CD4-positive, alpha-beta memory T cell (primary cell): ENCODE measurements at regions not wholly inside any gene's neighbourhood (a gene's known extent, or its start where the extent isn't known, plus 50 kb on each side); places are given as distances from the start of the nearest gene placed in this dataset.

Source experiments
- CTCF ChIA-PET: fragments of 350-600 bp; sonication (Branson Sonifier 250); formaldehyde crosslinking; loops from one replicate; lab custom pipeline; 2021; ENCODE audit warnings: inconsistent platforms; ENCODE audit not compliant: partially characterized antibody; lab: Charles Lee
- POLR2A ChIA-PET: fragments of 350-600 bp; sonication (Branson Sonifier 250); formaldehyde crosslinking; loops from one replicate; lab custom pipeline; 2021; ENCODE audit not compliant: partially characterized antibody; lab: Charles Lee
- DNase-seq, 5 donors: peaks; one replicate each; pipeline versions ENCODE4 v3.0.0 to v3.0.0-alpha.2; 2020 to 2022; ENCODE audit warnings: mixed read lengths in 1 of 5
- H3K27ac ChIP-seq: one replicate; pipeline ENCODE4 v1.7.0; 2013; ENCODE audit warnings: low read depth, low read length
- H3K27me3 ChIP-seq: 2 replicates; pipeline ENCODE4 v1.7.0; 2013; ENCODE audit warnings: mild to moderate bottlenecking, low read length, moderate library complexity; ENCODE audit not compliant: insufficient read depth
- H3K36me3 ChIP-seq: 2 replicates; pipeline ENCODE4 v1.7.0; 2013; ENCODE audit warnings: mild to moderate bottlenecking, low read length, moderate library complexity; ENCODE audit not compliant: insufficient read depth
- H3K4me1 ChIP-seq: 2 replicates; pipeline ENCODE4 v1.7.0; 2013; ENCODE audit warnings: mild to moderate bottlenecking, low read length, moderate library complexity; ENCODE audit not compliant: insufficient read depth
- H3K4me3 ChIP-seq, 2 donors: one replicate each; pipeline ENCODE4 v1.7.0; 2013; ENCODE audit warnings: low read length in 2 of 2, mild to moderate bottlenecking in 1 of 2
- H3K9me3 ChIP-seq, 2 donors: one replicate each; pipeline ENCODE4 v1.7.0; 2013; ENCODE audit warnings: low read length in 2 of 2, control low read depth in 1 of 2; ENCODE audit not compliant: control insufficient read depth in 1 of 2
- H3K27ac Mint-ChIP-seq, 7 donors: one replicate each; pipeline ENCODE4 v1.8.0; 2020 to 2021; ENCODE audit warnings: mixed read lengths in 7 of 7, mild to moderate bottlenecking in 6 of 7, inconsistent platforms in 3 of 7, moderate library complexity in 3 of 7
- H3K27me3 Mint-ChIP-seq, 2 donors: one replicate each; pipeline ENCODE4 v1.8.0; 2020 to 2021; ENCODE audit warnings: mixed read lengths in 2 of 2
- H3K36me3 Mint-ChIP-seq, 2 donors: one replicate each; pipeline ENCODE4 v1.8.0; 2020 to 2021; ENCODE audit warnings: mixed read lengths in 2 of 2, inconsistent platforms in 1 of 2, mild to moderate bottlenecking in 1 of 2
- H3K4me1 Mint-ChIP-seq, 4 donors: one replicate each; pipeline ENCODE4 v1.8.0; 2020 to 2021; ENCODE audit warnings: mixed read lengths in 4 of 4, mild to moderate bottlenecking in 1 of 4
- H3K4me3 Mint-ChIP-seq, 8 donors: one replicate each; pipeline ENCODE4 v1.8.0; 2020 to 2021; ENCODE audit warnings: mixed read lengths in 8 of 8, mild to moderate bottlenecking in 7 of 8, moderate library complexity in 6 of 8, inconsistent platforms in 3 of 8
- H3K9me3 Mint-ChIP-seq, 8 donors: one replicate each; pipeline ENCODE4 v1.8.0; 2020 to 2021; ENCODE audit warnings: mixed read lengths in 8 of 8, mild to moderate bottlenecking in 5 of 8, inconsistent platforms in 3 of 8, moderate library complexity in 1 of 8
- intact Hi-C: fragments of 100-400 bp; cut with micrococcal nuclease; formaldehyde crosslinking; loops from one replicate; pipeline ENCODE4 v1.15.1; 2023

- H3K27ac ChIP-seq = peak overlapping the region; percentile 57
- no peak for DNase-seq
- no peaks in the 10 kb centered on the region for H3K27me3 ChIP-seq
- no peaks in the 10 kb centered on the region for H3K9me3 ChIP-seq
- Mint-ChIP-seq H3K4me1 (peaks cover 23 to 54% (median 40%) of the 10 kb centered on the region in 4 donors), H3K27me3 (no peaks in the 10 kb centered on the region), H3K4me3 (peak overlapping the region in 4 of 8 donors; percentile 12 to 77 (median 56)), H3K9me3 (peaks cover 0 to 1% (median 0%) of the 10 kb centered on the region in 8 donors), H3K36me3 (no peaks in the 10 kb centered on the region), H3K27ac (peak overlapping the region; percentile 59 to 94 (median 90))
- ChIA-PET CTCF (interaction anchor here (0.7 to 3.7 kb wide), 38 partner anchors 8 to 392 kb away, joined by 3 to 110 read pairs (median 6); no protein-coding TSS in a partner anchor), POLR2A (interaction anchor here (0.9 to 5.3 kb wide), 26 partner anchors 10 to 390 kb away, joined by 3 to 103 read pairs (median 8); partner anchors contain the start of genes DYNC1H1 and PPP2R5C)
- intact Hi-C loops = loop anchor here (1.0 to 5.0 kb wide), 12 partner anchors 16 to 608 kb away; partner anchors contain the start of gene WDR20
- H3K4me3 ChIP-seq = peak overlapping the region in 1 of 2 donors; percentile 38
- H3K4me1 ChIP-seq = peaks cover 52% of the 10 kb centered on the region
- no peaks in the 10 kb centered on the region for H3K36me3 ChIP-seq
Observed at GRCh38 chr14:101706509-101707067, 54.9 kb upstream of the PPP2R5C start.

- peak overlapping the region; percentile 59 to 94 (median 90) for H3K27ac Mint-ChIP-seq
- peaks cover 0 to 1% (median 0%) of the 10 kb centered on the region in 8 donors for H3K9me3 Mint-ChIP-seq
- Histone ChIP-seq H3K4me1 (peaks cover 52% of the 10 kb centered on the region), H3K4me3 (peak overlapping the region; percentile 21 to 52), H3K36me3 (no peaks in the 10 kb centered on the region), H3K27me3 (no peaks in the 10 kb centered on the region), H3K9me3 (no peaks in the 10 kb centered on the region), H3K27ac (peak overlapping the region; percentile 57)
- peaks cover 23 to 54% (median 41%) of the 10 kb centered on the region in 4 donors for H3K4me1 Mint-ChIP-seq
- H3K4me3 Mint-ChIP-seq = peak overlapping the region; percentile 34 to 79 (median 74)
- POLR2A ChIA-PET = interaction anchor here (0.7 to 5.3 kb wide), 23 partner anchors 11 to 389 kb away, joined by 3 to 103 read pairs (median 8); partner anchors contain the start of genes DYNC1H1 and PPP2R5C
- peak; percentile 70 to 83 (median 82) for DNase-seq
- no peaks in the 10 kb centered on the region for H3K27me3 Mint-ChIP-seq
- CTCF ChIA-PET = interaction anchor here (0.7 to 3.7 kb wide), 37 partner anchors 11 to 391 kb away, joined by 3 to 110 read pairs (median 7); no protein-coding TSS in a partner anchor
- no peaks in the 10 kb centered on the region for H3K36me3 Mint-ChIP-seq
- intact Hi-C loops = loop anchor here (1.0 to 5.0 kb wide), 12 partner anchors 15 to 608 kb away; partner anchors contain the start of gene WDR20
Observed at GRCh38 chr14:101707068-101707842, 54.3 kb upstream of the PPP2R5C start.

- no peaks in the 10 kb centered on the region for H3K36me3 ChIP-seq
- H3K4me3 ChIP-seq = peak overlapping the region; percentile 21 to 52
- intact Hi-C loops = loop anchor here (1.0 to 5.0 kb wide), 12 partner anchors 14 to 607 kb away; partner anchors contain the start of gene WDR20
- Mint-ChIP-seq H3K27me3 (no peaks in the 10 kb centered on the region), H3K36me3 (no peaks in the 10 kb centered on the region), H3K4me3 (peak overlapping the region; percentile 34 to 79 (median 74)), H3K9me3 (peaks cover 0 to 1% (median 0%) of the 10 kb centered on the region in 8 donors), H3K27ac (peak overlapping the region; percentile 59 to 94 (median 90)), H3K4me1 (peaks cover 23 to 54% (median 41%) of the 10 kb centered on the region in 4 donors)
- peak overlapping the region; percentile 57 for H3K27ac ChIP-seq
- H3K4me1 ChIP-seq = peaks cover 52% of the 10 kb centered on the region
- no peak for DNase-seq
- no peaks in the 10 kb centered on the region for H3K27me3 ChIP-seq
- CTCF ChIA-PET = interaction anchor here (0.8 to 3.7 kb wide), 29 partner anchors 10 to 391 kb away, joined by 3 to 110 read pairs (median 7); no protein-coding TSS in a partner anchor
- no peaks in the 10 kb centered on the region for H3K9me3 ChIP-seq
- POLR2A ChIA-PET = interaction anchor here (0.9 to 5.3 kb wide), 19 partner anchors 10 to 388 kb away, joined by 3 to 103 read pairs (median 20); partner anchors contain the start of genes DYNC1H1 and PPP2R5C
Observed at GRCh38 chr14:101707863-101708620, 53.5 kb upstream of the PPP2R5C start.

GRCh38 chr14:101708853-101709532 is 52.5 kb upstream of the PPP2R5C start:
- Mint-ChIP-seq H3K4me1 (peaks cover 26 to 53% (median 43%) of the 10 kb centered on the region in 4 donors), H3K4me3 (no peak overlapping the region), H3K36me3 (no peaks in the 10 kb centered on the region), H3K27me3 (no peaks in the 10 kb centered on the region), H3K27ac (peak overlapping the region in 4 of 7 donors; percentile 41 to 74 (median 62)), H3K9me3 (peaks cover 0 to 1% (median 0%) of the 10 kb centered on the region in 8 donors)
- Histone ChIP-seq H3K4me1 (peaks cover 55% of the 10 kb centered on the region), H3K27ac (no peak overlapping the region), H3K27me3 (no peaks in the 10 kb centered on the region), H3K9me3 (no peaks in the 10 kb centered on the region), H3K4me3 (no peak overlapping the region), H3K36me3 (no peaks in the 10 kb centered on the region)
- CTCF ChIA-PET = interaction anchor here (1.0 to 3.7 kb wide), 9 partner anchors 23 to 387 kb away, joined by 3 to 46 read pairs (median 14); no protein-coding TSS in a partner anchor
- no peak for DNase-seq
- intact Hi-C loops = loop anchor here (5.0 kb wide), 2 partner anchors 103 to 428 kb away; partner anchors contain the start of gene WDR20
- POLR2A ChIA-PET = interaction anchor here (3.1 to 5.3 kb wide), 3 partner anchors 12 to 62 kb away, joined by 52 to 103 read pairs (median 59); no protein-coding TSS in a partner anchor

GRCh38 chr14:101709533-101709881 is 52.0 kb upstream of the PPP2R5C start:
- Mint-ChIP-seq H3K4me1 (peaks cover 24 to 48% (median 39%) of the 10 kb centered on the region in 4 donors), H3K4me3 (no peak overlapping the region), H3K27me3 (no peaks in the 10 kb centered on the region), H3K27ac (peak overlapping the region in 2 of 7 donors; percentile 29 to 52), H3K36me3 (no peaks in the 10 kb centered on the region), H3K9me3 (peaks cover 0 to 1% (median 0%) of the 10 kb centered on the region in 8 donors)
- POLR2A ChIA-PET = interaction anchor here (1.1 to 5.3 kb wide), 4 partner anchors 12 to 114 kb away, joined by 3 to 103 read pairs (median 4); no protein-coding TSS in a partner anchor
- intact Hi-C loops = loop anchor here (5.0 kb wide), 2 partner anchors 103 to 428 kb away; partner anchors contain the start of gene WDR20
- H3K9me3 ChIP-seq = peaks cover 0 to 2% of the 10 kb centered on the region in 2 donors
- DNase-seq = no peak
- H3K27me3 ChIP-seq = no peaks in the 10 kb centered on the region
- H3K4me1 ChIP-seq = peaks cover 58% of the 10 kb centered on the region
- H3K36me3 ChIP-seq = no peaks in the 10 kb centered on the region
- H3K27ac ChIP-seq = no peak overlapping the region
- no peak overlapping the region for H3K4me3 ChIP-seq
- CTCF ChIA-PET = interaction anchor here (1.0 to 3.0 kb wide), 5 partner anchors 53 to 253 kb away, joined by 3 to 26 read pairs (median 4); no protein-coding TSS in a partner anchor
